ENCODE measurements at regions not wholly inside any gene's neighbourhood (a gene's known extent, or its start where the extent isn't known, plus 50 kb on each side); places are given as distances from the start of the nearest gene placed in this dataset.

- H3K4me3 Mint-ChIP-seq = no peak overlapping the region
- no peaks in the 10 kb centered on the region for H3K9me3 Mint-ChIP-seq
- DNase-seq = no peak
- H3K27ac Mint-ChIP-seq = no peak overlapping the region
- POLR2A ChIA-PET = no interaction called here
- no peak for TF ChIP-seq CTCF (IDR thresholded peaks at IDR 0.05)
- intact Hi-C loops (cut with micrococcal nuclease) = no loop called here
- CTCF ChIA-PET = no interaction called here
- no peaks in the 10 kb centered on the region for H3K36me3 Mint-ChIP-seq (ENCODE audit: low read depth)
- no peak for ATAC-seq (ENCODE audit: low read depth)
- no peaks in the 10 kb centered on the region for H3K27me3 Mint-ChIP-seq
- peaks cover 11% of the 10 kb centered on the region for H3K4me1 Mint-ChIP-seq
Measured at GRCh38 chr2:145927131-145927950, 1407.4 kb upstream of the ZEB2 start.

- no peak for ATAC-seq (ENCODE audit: low read depth)
- H3K4me1 Mint-ChIP-seq = peaks cover 11% of the 10 kb centered on the region
- TF ChIP-seq CTCF (IDR thresholded peaks at IDR 0.05) = no peak
- intact Hi-C loops (cut with micrococcal nuclease) = no loop called here
- POLR2A ChIA-PET = no interaction called here
- H3K36me3 Mint-ChIP-seq (ENCODE audit: low read depth) = no peaks in the 10 kb centered on the region
- no peaks in the 10 kb centered on the region for H3K27me3 Mint-ChIP-seq
- no peak for DNase-seq
- H3K9me3 Mint-ChIP-seq = no peaks in the 10 kb centered on the region
- H3K27ac Mint-ChIP-seq = no peak overlapping the region
- H3K4me3 Mint-ChIP-seq = no peak overlapping the region
- CTCF ChIA-PET = no interaction called here
Measured at GRCh38 chr2:145925591-145925990, 1405.7 kb upstream of the ZEB2 start.

GRCh38 chr2:145919477-145919876 is 1399.6 kb upstream of the ZEB2 start:
- POLR2A ChIA-PET = no interaction called here
- no peak for TF ChIP-seq CTCF (IDR thresholded peaks at IDR 0.05)

GRCh38 chr2:145918951-145919350 is 1399.0 kb upstream of the ZEB2 start:
- no peaks in the 10 kb centered on the region for H3K27me3 Mint-ChIP-seq
- ChIA-PET CTCF (no interaction called here), POLR2A (no interaction called here)
- intact Hi-C loops (cut with micrococcal nuclease) = no loop called here
- no peak overlapping the region for H3K4me3 Mint-ChIP-seq
- no peak overlapping the region for H3K27ac Mint-ChIP-seq
- H3K36me3 Mint-ChIP-seq (ENCODE audit: low read depth) = no peaks in the 10 kb centered on the region
- TF ChIP-seq CTCF (IDR thresholded peaks at IDR 0.05) = no peak
- ATAC-seq (ENCODE audit: low read depth) = no peak
- peaks cover under 1% of the 10 kb centered on the region for H3K4me1 Mint-ChIP-seq
- no peak for DNase-seq
- H3K9me3 Mint-ChIP-seq = no peaks in the 10 kb centered on the region

More at GRCh38 chr2:145919477-145919876, 1399.6 kb upstream of the ZEB2 start:
- no peak overlapping the region for H3K27ac Mint-ChIP-seq
- no peak for DNase-seq
- CTCF ChIA-PET = no interaction called here
- intact Hi-C loops (cut with micrococcal nuclease) = no loop called here
- no peaks in the 10 kb centered on the region for H3K27me3 Mint-ChIP-seq
- no peaks in the 10 kb centered on the region for H3K36me3 Mint-ChIP-seq (ENCODE audit: low read depth)
- no peak for ATAC-seq (ENCODE audit: low read depth)
- H3K4me1 Mint-ChIP-seq = peaks cover 6% of the 10 kb centered on the region
- H3K4me3 Mint-ChIP-seq = no peak overlapping the region
- H3K9me3 Mint-ChIP-seq = no peaks in the 10 kb centered on the region

- no peak for DNase-seq
- Mint-ChIP-seq H3K9me3 (no peaks in the 10 kb centered on the region), H3K4me1 (no peaks in the 10 kb centered on the region), H3K27me3 (no peaks in the 10 kb centered on the region), H3K27ac (no peak overlapping the region), H3K36me3 (ENCODE audit: low read depth) (no peaks in the 10 kb centered on the region), H3K4me3 (no peak overlapping the region)
- CTCF ChIA-PET = no interaction called here
- POLR2A ChIA-PET = interaction anchor here (0.7 kb wide), 1 partner anchor 166 kb away, joined by 3 read pairs; no protein-coding TSS in a partner anchor
- TF ChIP-seq CTCF (IDR thresholded peaks at IDR 0.05) = no peak
- ATAC-seq (ENCODE audit: low read depth) = no peak
- intact Hi-C loops (cut with micrococcal nuclease) = no loop called here
Measured at GRCh38 chr2:145916799-145917198, 1396.9 kb upstream of the ZEB2 start.
